IMR-90 (cell line): ENCODE measurements at regions not wholly inside any gene's neighbourhood (a gene's known extent, or its start where the extent isn't known, plus 50 kb on each side); places are given as distances from the start of the nearest gene placed in this dataset.

Experiments used
- ATAC-seq: fragments of 200-7000 bp; cut with Tn5 transposase; 2 replicates; pipeline ENCODE4 v1.9.1; 2020; ENCODE audit warnings: low read depth, mild to moderate bottlenecking, moderate library complexity
- BruUV-seq: library from RNA; stranded (reverse); fragments of 400-500 nt; replicated peaks from 2 replicates; lab custom pipeline; 2021; lab: Mats Ljungman, UMichigan
- CTCF ChIA-PET: fragments of 300-600 bp; formaldehyde crosslinking; extraction: SDS; loops from one replicate; lab custom pipeline; 2021; ENCODE audit warnings: antibody characterized with exemption; lab: Yijun Ruan, JAX
- POLR2A ChIA-PET: fragments of 300-600 bp; sonication (Branson Sonifier 250); formaldehyde crosslinking; loops from one replicate; lab custom pipeline; 2022; ENCODE audit warnings: antibody characterized with exemption; ENCODE audit not compliant: unreplicated experiment; lab: Charles Lee
- DNase-seq: peaks from one replicate; pipeline ENCODE4 v3.0.0; 2013
- H2AFZ ChIP-seq: replicated peaks from 2 replicates; pipeline ENCODE3; 2013; ENCODE audit warnings: low read length, mild to moderate bottlenecking; ENCODE audit not compliant: poor library complexity
- H2AK5ac ChIP-seq: 2 replicates; pipeline ENCODE4 v1.6.1; 2013; ENCODE audit warnings: low read depth, low read length, inconsistent platforms
- H2AK9ac ChIP-seq: replicated peaks from 2 replicates; pipeline ENCODE3; 2013; ENCODE audit warnings: mild to moderate bottlenecking, low read depth, low read length, moderate library complexity; ENCODE audit not compliant: poor library complexity
- H2BK120ac ChIP-seq: 2 replicates; pipeline ENCODE4 v1.6.1; 2013; ENCODE audit warnings: low read depth, low read length, inconsistent platforms
- H2BK15ac ChIP-seq: 3 replicates; pipeline ENCODE4 v1.6.1; 2013; ENCODE audit warnings: low read depth, low read length, inconsistent platforms
- H2BK20ac ChIP-seq: 2 replicates; pipeline ENCODE4 v1.6.1; 2013; ENCODE audit warnings: low read depth, mild to moderate bottlenecking, inconsistent platforms, low read length, moderate library complexity
- H2BK5ac ChIP-seq: 2 replicates; pipeline ENCODE4 v1.6.1; 2013; ENCODE audit warnings: mild to moderate bottlenecking, low read depth, low read length, inconsistent platforms; ENCODE audit not compliant: poor library complexity, severe bottlenecking
- H3K14ac ChIP-seq: replicated peaks from 2 replicates; pipeline ENCODE4 v1.6.1; 2013; ENCODE audit warnings: low read depth, low read length, inconsistent platforms
- H3K18ac ChIP-seq: 2 replicates; pipeline ENCODE4 v1.6.1; 2013; ENCODE audit warnings: low read depth, low read length, control low read depth
- H3K23ac ChIP-seq: 2 replicates; pipeline ENCODE4 v1.6.1; 2013; ENCODE audit warnings: low read depth, low read length, inconsistent platforms
- H3K27ac ChIP-seq: 2 replicates; pipeline ENCODE4 v1.5.1; 2013; ENCODE audit warnings: mild to moderate bottlenecking, control low read depth, low read length; ENCODE audit not compliant: insufficient read depth
- H3K27me3 ChIP-seq: 2 replicates; pipeline ENCODE4 v1.6.1; 2013; ENCODE audit warnings: low read length; ENCODE audit not compliant: control insufficient read depth, insufficient read depth
- H3K36me3 ChIP-seq: 2 replicates; pipeline ENCODE4 v1.6.1; 2013; ENCODE audit warnings: low read length, mixed read lengths; ENCODE audit not compliant: control insufficient read depth, insufficient read depth
- H3K4ac ChIP-seq: 2 replicates; pipeline ENCODE4 v1.6.1; 2013; ENCODE audit warnings: low read depth, low read length, inconsistent platforms
- H3K4me1 ChIP-seq: 2 replicates; pipeline ENCODE4 v1.6.1; 2013; ENCODE audit warnings: low read length, mixed read lengths; ENCODE audit not compliant: control insufficient read depth, insufficient read depth
- H3K4me2 ChIP-seq: 2 replicates; pipeline ENCODE4 v1.6.1; 2013; ENCODE audit warnings: low read depth, mild to moderate bottlenecking, control low read depth, low read length, moderate library complexity
- H3K4me3 ChIP-seq: 2 replicates; pipeline ENCODE4 v1.5.1; 2013; ENCODE audit warnings: low read depth, mild to moderate bottlenecking, control low read depth, low read length, moderate library complexity; ENCODE audit not compliant: insufficient read depth
- H3K56ac ChIP-seq: 2 replicates; pipeline ENCODE4 v1.6.1; 2013; ENCODE audit warnings: low read length, inconsistent platforms; ENCODE audit not compliant: insufficient read depth; ENCODE audit errors: extremely low read depth
- H3K79me1 ChIP-seq, 2 experiments: 2 replicates each; pipeline ENCODE4 v1.6.1; 2013; ENCODE audit warnings: low read length in 2 of 2, inconsistent platforms in 1 of 2, low read depth in 1 of 2
- H3K9ac ChIP-seq: 2 replicates; pipeline ENCODE4 v1.6.1; 2013; ENCODE audit warnings: low read depth, low read length, control low read depth
- H3K9me1 ChIP-seq: 2 replicates; pipeline ENCODE4 v1.6.1; 2013; ENCODE audit warnings: low read length, inconsistent platforms; ENCODE audit not compliant: insufficient read depth
- H3K9me3 ChIP-seq: 2 replicates; pipeline ENCODE4 v1.6.1; 2013; ENCODE audit warnings: low read length; ENCODE audit not compliant: control insufficient read depth, insufficient read depth
- H4K20me1 ChIP-seq: 2 replicates; pipeline ENCODE4 v1.6.1; 2013; ENCODE audit warnings: low read length, inconsistent platforms; ENCODE audit not compliant: insufficient read depth
- H4K5ac ChIP-seq: 2 replicates; pipeline ENCODE4 v1.6.1; 2013; ENCODE audit warnings: mild to moderate bottlenecking, low read depth, low read length, control low read depth
- H4K8ac ChIP-seq, 2 experiments: 2 replicates each; pipeline ENCODE4 v1.6.1; 2013; ENCODE audit warnings: low read depth in 2 of 2, low read length in 2 of 2, control low read depth in 1 of 2, inconsistent platforms in 1 of 2
- H4K91ac ChIP-seq: 2 replicates; pipeline ENCODE4 v1.6.1; 2013; ENCODE audit warnings: low read depth, low read length, inconsistent platforms; ENCODE audit not compliant: insufficient read depth
- CEBPB ChIP-seq: IDR thresholded peaks from 2 replicates; pipeline ENCODE4 v1.6.1; 2012; ENCODE audit warnings: low read depth, low read length, improper control_type of control experiment
- CHD1 ChIP-seq: IDR thresholded peaks from 2 replicates; pipeline ENCODE4 v1.6.1; 2012; ENCODE audit warnings: low read depth, low read length, improper control_type of control experiment
- FOS ChIP-seq: fragments of 150-350 bp; IDR thresholded peaks from 2 replicates; pipeline ENCODE4 v1.6.1; 2016; ENCODE audit warnings: low read depth, low read length
- MAFK ChIP-seq: IDR thresholded peaks from 2 replicates; pipeline ENCODE4 v1.6.1; 2012; ENCODE audit warnings: low read depth, low read length, improper control_type of control experiment
- POLR2A ChIP-seq: IDR thresholded peaks from 2 replicates; pipeline ENCODE4 v1.6.1; 2012; ENCODE audit warnings: mild to moderate bottlenecking, low read depth, low read length
- RAD21 ChIP-seq: IDR thresholded peaks from 2 replicates; pipeline ENCODE4 v1.6.1; 2012; ENCODE audit warnings: low read length, improper control_type of control experiment
- RCOR1 ChIP-seq: IDR thresholded peaks from 2 replicates; pipeline ENCODE4 v1.6.1; 2012; ENCODE audit warnings: mild to moderate bottlenecking, low read length, improper control_type of control experiment; ENCODE audit not compliant: insufficient replicate concordance
- WGBS, 2 experiments: methylation state at CpG; one replicate each; pipeline versions ENCODE4 v1.1.5 to v1.1.7; 2013; ENCODE audit warnings: missing lambda C conversion rate in 2 of 2; ENCODE audit not compliant: insufficient read length in 1 of 2; ENCODE audit errors: extremely low coverage in 2 of 2; 5-methylcytosine and 5-hydroxymethylcytosine counted together
- dilution Hi-C: fragments of 300-500 bp; cut with HindIII; formaldehyde crosslinking; loops from one replicate; pipeline ENCODE4 v1.14.3; 2018; ENCODE audit warnings: low sequenced_read_pairs; ENCODE audit not compliant: unreplicated experiment
- in situ Hi-C: fragments of 300-500 bp; cut with MboI; formaldehyde crosslinking; loops from 3 replicates; pipeline ENCODE4 v1.14.3; 2019; ENCODE audit warnings: low sequenced_read_pairs, inconsistent platforms, mixed read lengths
- intact Hi-C: fragments of 100-400 bp; cut with micrococcal nuclease; formaldehyde crosslinking; loops from 2 replicates; pipeline ENCODE4 v1.10.0; 2022
- TF ChIP-seq, protein P1 (sequence below): conservative IDR thresholded peaks from 2 replicates; pipeline ENCODE4 v1.5.1; 2012; ENCODE audit warnings: mild to moderate bottlenecking, low read depth, low read length, improper control_type of control experiment

DNA sequence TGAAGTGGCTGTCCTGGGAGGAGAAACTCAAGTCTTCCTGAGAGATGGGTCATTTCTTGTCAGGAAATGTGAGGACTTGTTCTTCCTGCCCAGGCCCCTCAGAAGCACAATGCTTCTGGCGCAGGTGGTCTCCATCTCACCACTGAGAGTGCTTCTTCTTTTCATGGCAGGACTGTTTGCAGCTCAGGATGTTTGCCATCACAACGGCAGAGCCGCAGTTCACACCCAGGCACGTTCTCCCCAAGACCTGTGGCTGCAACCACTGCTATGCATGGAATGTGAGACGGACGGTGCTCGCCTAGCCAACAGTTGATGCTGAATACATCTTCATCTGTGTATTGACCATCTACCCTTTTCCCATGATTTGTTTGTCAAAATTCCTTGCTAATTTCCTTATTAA lies 216.3 kb downstream of the GADD45G start:
- POLR2A ChIA-PET: no interaction called here
- Histone ChIP-seq H3K4me3 (no peak overlapping the region), H3K9me3 (no peaks in the 10 kb centered on the region), H4K8ac (no peak overlapping the region), H3K4me2 (no peak overlapping the region), H3K9ac (no peak overlapping the region), H4K5ac (no peak overlapping the region), H3K56ac (no peak overlapping the region), H3K14ac (no peak overlapping the region), H2BK15ac (no peak overlapping the region), H4K20me1 (no peaks in the 10 kb centered on the region), H3K79me1 (no peaks in the 10 kb centered on the region), H3K4ac (no peak overlapping the region), H2AFZ (peak overlapping the region; percentile 26), H3K18ac (no peak overlapping the region), H2BK20ac (no peak overlapping the region), H2AK5ac (no peak overlapping the region), H3K27ac (no peak overlapping the region), H3K23ac (no peak overlapping the region), H2AK9ac (no peak overlapping the region), H4K91ac (no peak overlapping the region), H3K4me1 (no peaks in the 10 kb centered on the region), H2BK5ac (no peak overlapping the region), H3K27me3 (no peaks in the 10 kb centered on the region), H3K36me3 (no peaks in the 10 kb centered on the region), H2BK120ac (no peak overlapping the region), H3K9me1 (no peaks in the 10 kb centered on the region)
- intact Hi-C loops (no loop called here), dilution Hi-C loops (no loop called here), in situ Hi-C loops (no loop called here)
- no peak for DNase-seq
- ATAC-seq: no peak
- CTCF ChIA-PET: no interaction called here
- WGBS, 2 experiments: 20% methylated on average over 2 of the region's 7 CpGs; no CpG with 5 or more reads in 1 of the 2 experiments
- TF ChIP-seq POLR2A (no peak), CEBPB (no peak), CHD1 (no peak), RAD21 (no peak), MAFK (no peak), RCOR1 (no peak), FOS (no peak)
- TF ChIP-seq, protein P1, sequence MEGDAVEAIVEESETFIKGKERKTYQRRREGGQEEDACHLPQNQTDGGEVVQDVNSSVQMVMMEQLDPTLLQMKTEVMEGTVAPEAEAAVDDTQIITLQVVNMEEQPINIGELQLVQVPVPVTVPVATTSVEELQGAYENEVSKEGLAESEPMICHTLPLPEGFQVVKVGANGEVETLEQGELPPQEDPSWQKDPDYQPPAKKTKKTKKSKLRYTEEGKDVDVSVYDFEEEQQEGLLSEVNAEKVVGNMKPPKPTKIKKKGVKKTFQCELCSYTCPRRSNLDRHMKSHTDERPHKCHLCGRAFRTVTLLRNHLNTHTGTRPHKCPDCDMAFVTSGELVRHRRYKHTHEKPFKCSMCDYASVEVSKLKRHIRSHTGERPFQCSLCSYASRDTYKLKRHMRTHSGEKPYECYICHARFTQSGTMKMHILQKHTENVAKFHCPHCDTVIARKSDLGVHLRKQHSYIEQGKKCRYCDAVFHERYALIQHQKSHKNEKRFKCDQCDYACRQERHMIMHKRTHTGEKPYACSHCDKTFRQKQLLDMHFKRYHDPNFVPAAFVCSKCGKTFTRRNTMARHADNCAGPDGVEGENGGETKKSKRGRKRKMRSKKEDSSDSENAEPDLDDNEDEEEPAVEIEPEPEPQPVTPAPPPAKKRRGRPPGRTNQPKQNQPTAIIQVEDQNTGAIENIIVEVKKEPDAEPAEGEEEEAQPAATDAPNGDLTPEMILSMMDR: no peak
- no TSS peak for BruUV-seq
